IPS-NIHi7 (cell line): ENCODE measurements at regions not wholly inside any gene's neighbourhood (a gene's known extent, or its start where the extent isn't known, plus 50 kb on each side); places are given as distances from the start of the nearest gene placed in this dataset.

ENCODE experiments used
- DNase-seq: peaks from one replicate; pipeline ENCODE4 v3.0.0; 2012; ENCODE audit warnings: mixed read lengths; ENCODE audit errors: extremely low spot score

DNA sequence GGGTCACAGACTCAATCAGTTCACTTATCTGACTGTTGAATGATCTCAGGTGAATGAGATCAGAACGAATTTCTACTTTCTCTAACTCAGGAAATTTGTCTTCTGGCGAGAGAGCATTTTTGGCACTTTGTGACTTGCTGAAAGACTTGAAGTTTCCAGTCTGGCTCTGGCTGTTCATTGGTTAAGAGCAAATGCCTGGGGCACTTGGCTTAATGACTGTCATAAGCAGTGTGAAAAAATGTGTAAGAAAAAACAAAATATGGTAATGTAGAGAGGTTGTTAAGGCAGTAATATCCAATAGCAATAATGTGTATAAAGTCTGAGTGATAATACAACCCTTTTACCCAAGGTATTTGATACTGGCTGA, 71.3 kb upstream of the PGRMC2 start:
- no peak for DNase-seq

GRCh38 chr4:128358231-128358912, 70.8 kb upstream of the PGRMC2 start:
- no peak for DNase-seq

GRCh38 chr4:128357286-128357685, 69.7 kb upstream of the PGRMC2 start:
- DNase-seq: no peak

DNA sequence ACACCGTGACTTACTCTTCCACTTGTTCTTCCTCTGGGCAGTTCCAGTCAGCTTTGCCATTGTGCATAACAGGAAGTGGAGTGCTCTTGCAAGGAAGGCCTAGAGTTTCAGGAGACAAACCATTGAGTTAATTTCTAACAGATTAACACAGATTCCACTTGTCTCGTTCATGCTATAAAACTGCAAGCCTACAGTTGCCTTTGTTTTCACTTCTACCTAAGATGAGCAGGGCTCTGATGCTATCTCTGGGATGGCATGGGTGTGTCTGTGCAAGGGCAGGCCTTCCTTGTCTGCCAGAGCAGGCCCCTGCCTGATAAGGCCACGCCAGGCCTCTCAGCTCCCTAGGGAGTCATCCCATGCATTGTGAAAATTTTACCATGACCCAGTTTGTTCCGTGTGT, 67.7 kb upstream of the PGRMC2 start:
- DNase-seq: no peak

- no peak for DNase-seq
Observed at GRCh38 chr4:128354205-128354821, 66.7 kb upstream of the PGRMC2 start.

DNA sequence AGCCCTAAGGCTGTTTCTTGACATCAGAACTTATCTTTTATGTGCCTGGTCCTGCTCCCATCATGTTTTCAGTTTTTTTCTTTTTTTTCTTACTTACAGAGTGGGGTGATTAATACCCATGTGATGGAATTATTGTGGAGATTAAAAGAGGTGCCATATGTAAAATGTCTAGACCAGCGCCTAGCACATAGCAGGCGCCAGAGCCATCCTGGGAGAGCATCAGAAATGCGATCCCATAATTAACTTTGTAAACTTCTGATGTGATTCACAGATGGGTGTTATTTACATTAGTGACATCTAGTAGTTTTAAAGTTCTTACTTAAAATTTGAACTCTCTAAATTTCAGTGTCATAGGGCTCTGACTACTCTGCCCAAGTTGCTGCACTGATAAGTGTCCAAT, 66.2 kb upstream of the PGRMC2 start:
- DNase-seq: no peak

DNA sequence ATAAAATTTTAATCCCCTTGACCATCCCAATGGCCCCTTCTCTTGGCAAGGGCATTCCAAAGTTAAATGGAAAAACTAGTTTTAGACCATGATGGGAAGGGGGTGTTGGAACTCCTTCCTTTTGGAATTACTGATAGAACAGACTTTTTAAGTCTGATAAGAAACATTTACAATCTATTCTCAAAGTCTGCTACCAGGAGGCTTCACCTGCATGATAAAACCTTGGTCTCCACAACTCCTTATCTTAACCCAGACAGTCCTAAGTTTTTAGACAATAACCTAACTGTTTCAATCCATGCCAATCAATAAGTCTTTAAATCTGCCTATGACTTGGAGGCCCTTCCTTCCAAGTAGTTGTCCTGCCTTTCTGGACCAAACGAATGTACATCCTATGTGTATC, 63.9 kb upstream of the PGRMC2 start:
- no peak for DNase-seq

DNA sequence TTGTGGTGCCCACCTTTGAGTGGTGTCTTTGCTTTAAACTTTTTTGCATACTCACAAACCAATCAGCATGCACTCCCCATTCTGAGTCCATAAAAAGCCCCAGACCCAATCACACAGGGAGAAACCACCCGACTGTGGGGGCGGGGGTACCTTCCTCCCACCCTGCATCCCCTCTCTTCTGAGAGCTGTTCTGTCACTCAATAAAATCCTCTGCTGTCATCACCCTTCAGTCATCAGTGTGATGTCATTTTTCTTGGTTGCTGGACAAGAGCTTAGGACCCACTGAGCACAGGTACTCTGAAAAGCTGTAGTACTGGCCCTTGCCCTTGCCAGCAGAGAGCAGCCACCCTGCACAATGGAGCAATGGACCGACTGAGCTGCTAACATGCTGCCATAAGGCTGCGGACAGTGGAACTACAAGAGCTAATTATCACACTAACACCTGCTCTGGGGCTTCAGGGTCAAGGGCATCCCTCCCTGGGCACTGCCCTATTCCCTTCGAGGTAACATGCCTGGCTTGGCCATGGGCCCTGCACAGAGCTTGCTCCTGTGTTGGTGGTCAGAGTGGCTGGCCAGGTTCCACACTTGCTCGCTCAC, 62.9 kb upstream of the PGRMC2 start:
- DNase-seq: no peak

DNA sequence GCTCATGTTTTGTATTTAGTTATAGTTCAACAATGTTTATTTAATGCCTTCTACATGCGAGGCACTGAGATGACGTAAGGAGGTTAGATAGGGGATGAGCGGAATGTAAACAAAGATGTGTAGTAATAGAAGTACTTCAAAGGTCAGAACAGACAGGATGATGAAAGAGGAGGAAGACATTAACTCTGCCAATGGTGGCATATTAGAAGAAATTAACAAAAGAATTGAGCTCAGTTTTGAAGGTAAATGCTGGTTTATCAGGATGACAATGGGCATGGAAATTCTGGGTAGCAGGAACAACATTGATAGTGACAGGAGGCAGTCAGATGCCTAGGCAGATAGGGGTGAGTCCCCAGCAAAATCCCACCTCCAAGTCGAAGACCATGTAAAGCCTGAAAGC, 62.3 kb upstream of the PGRMC2 start:
- no peak for DNase-seq

DNA sequence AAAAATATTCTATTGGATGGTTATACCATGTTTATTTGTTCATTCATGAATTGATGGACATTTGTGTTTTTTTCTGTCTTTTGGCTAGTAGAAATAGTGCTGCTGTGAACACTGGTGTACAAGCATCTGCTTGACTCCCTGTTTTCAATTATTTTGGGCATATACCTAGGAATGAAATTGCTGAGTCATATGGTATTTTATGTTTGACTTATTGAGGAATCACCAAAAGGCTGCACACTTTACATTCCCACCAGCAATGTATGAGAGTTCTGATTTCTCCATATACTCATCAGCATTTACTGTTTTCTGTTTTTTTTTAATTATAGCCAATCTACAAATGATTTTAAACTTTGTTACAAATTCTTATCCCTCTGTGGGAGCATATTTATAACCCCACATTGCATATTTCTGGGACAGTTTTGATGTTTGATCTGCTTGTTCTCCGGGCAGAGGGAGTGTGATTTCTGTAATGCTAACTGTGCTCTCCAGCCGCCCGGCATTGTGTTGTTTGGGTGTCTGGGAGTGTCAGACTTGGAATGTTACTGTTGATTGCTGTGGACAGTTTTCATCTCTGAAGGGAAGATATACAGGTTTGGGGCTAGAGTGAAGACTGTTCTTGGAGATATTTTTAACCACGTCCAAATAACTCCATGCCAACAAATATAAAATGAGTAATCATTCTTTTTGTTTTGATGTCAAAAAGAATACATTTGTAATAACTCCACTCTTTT, 60.5 kb upstream of the PGRMC2 start:
- DNase-seq: no peak

DNA sequence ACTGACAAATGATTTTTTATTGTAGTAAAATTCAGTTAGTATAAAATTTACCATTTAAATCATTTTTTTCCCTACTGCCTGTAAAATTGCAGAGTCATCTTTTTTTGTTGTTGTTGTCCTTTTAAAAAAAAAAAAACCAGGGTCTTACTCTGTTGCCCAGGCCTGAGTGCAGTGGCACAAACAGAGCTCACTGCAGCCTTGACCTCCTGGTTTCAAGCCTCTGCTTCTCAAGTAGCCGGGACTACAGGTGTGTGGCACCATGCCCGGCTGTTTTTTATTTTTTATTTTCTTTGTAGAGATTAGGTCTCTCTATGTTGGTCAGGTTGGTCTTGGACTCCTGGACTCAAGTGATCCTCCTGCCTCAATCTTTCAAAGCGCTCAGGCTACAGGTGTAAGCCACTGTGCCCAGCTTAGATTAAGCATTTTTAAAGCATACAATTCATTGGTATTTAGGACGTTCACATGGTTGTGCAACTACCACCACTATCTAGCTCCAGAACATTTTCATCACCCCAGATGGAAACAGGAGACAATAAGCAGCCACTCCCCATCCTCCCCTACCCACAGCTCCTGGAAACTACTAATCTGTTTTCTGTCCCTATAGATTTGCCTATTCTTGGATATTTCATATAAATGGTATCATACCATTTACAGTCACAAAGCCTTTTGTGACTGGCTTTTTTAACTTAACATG, 59.7 kb upstream of the PGRMC2 start:
- no peak for DNase-seq

- no peak for DNase-seq
Observed at GRCh38 chr4:128346054-128346716, 58.6 kb upstream of the PGRMC2 start.

DNA sequence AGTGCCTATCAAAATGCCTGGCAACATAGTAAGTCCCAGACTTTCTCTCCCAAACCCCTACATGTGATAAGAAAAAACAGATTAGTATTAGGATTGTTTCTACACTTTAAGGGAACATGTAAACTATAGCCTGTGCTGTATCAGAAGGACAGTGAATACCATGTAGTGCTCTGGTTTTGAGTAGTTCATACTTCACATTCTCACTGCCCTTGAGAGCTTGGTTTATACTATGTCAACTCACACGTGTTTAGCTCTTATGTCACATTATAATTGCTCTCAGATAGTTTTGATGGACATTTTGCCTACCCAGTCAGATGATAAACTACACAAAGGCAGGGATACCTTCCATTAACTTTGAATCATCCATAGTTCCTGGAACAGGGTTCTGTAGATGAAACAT, 58.0 kb upstream of the PGRMC2 start:
- no peak for DNase-seq

DNA sequence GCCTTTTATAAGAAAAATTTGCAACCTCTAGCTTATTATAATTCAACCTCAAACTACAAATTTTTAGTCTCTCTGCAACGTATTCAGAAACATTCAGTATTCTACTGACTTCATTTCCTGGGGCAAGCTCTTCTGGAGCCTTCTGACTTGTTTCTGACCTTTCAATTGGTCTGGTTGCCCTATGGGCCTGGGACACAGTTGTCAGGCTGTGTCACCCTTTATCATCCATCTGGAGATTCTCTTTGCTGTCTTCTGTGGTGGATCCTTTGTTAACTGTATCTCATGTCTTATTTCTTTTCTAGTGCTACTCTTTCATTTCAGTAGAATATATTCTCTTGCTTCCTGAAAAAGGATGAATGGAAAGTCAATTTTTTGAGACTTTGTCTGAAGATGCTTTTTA, 55.1 kb upstream of the PGRMC2 start:
- no peak for DNase-seq

- no peak for DNase-seq
Observed at GRCh38 chr4:128341634-128342033, 54.0 kb upstream of the PGRMC2 start.

DNA sequence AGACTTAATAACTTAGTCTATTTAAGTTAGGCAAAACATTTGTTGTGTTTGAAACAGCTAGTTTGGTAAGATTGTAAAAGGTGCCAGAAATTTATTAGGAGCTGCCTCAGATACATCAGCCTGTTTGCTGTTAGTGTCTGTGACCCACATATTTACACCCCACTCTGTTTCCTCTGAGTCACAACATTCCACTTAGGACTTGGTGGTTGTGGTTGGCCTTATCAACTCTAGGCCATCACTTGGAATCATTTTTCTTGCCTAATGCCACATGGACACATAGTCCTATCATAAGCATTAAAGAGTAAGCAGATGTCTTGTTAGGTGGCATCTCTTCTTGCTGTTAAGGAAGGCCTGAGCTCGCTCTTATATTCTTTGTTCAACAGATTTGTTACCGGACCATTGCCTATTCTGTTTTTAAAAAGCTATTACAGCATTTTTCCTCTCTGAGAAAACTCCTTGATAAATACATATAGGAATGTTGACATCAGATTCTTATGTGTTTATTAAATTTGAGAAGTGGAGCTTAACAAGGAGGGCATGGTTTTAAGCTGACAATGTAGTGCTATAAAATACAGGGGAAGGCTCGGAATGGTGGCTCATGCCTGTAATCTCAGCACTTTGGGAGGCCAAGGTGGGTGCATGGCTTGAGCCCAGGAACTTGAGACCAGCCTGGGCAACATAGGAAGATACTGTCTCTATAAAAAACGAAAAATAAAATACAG, 51.2 kb upstream of the PGRMC2 start:
- no peak for DNase-seq

DNA sequence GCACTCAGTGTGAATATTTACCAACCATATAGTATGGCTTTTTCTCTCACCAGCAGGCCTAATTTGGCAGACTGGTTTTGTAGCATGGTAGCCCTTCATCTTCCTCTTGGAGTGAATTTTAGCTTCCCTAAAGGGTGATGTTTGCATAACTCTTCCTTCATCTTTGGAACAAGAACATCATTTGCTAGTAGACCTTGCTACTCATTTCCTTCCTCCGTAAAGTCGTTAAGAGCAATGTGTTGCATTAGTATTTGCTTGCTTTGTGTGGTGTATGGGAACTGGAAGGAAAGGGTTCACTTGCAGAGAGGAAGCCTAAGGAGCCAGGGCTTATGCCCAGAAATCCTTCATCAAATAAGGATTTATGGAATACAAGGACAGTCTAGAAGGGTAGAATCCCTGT, 50.2 kb upstream of the PGRMC2 start:
- DNase-seq: no peak
